Transverse colon (tissue), 4 donors: ENCODE measurements at regions not wholly inside any gene's neighbourhood (a gene's known extent, or its start where the extent isn't known, plus 50 kb on each side); places are given as distances from the start of the nearest gene placed in this dataset.

Experiments
- EP300 ChIP-seq: sonication (generic); formaldehyde crosslinking; IDR thresholded peaks from one replicate; pipeline ENCODE4 v1.6.1; 2017; ENCODE audit warnings: antibody characterized with exemption, low read depth
- POLR2A ChIP-seq: fragments of 450-650 bp; IDR thresholded peaks from one replicate; pipeline ENCODE4 v1.6.1; 2016; ENCODE audit warnings: antibody characterized with exemption, mild to moderate bottlenecking, moderate library complexity
- POLR2AphosphoS5 ChIP-seq, 3 donors: sonication (generic); formaldehyde crosslinking; IDR thresholded peaks; one replicate each; pipeline ENCODE4 v1.6.1; 2016; ENCODE audit warnings: antibody characterized with exemption in 3 of 3
- TF ChIP-seq, protein P1 (sequence below), 5 experiments: fragments of 200-600 bp in 3 of 5; fragments of 450-650 bp in 2 of 5; sonication (generic) in 3 of 5; IDR thresholded peaks; 1 replicate in 2 of 5; 2 replicates in 3 of 5; pipeline ENCODE4 v1.5.1; 2016 to 2017; ENCODE audit warnings: antibody characterized with exemption in 5 of 5, inconsistent platforms in 3 of 5, mild to moderate bottlenecking in 2 of 5, moderate library complexity in 1 of 5

DNA sequence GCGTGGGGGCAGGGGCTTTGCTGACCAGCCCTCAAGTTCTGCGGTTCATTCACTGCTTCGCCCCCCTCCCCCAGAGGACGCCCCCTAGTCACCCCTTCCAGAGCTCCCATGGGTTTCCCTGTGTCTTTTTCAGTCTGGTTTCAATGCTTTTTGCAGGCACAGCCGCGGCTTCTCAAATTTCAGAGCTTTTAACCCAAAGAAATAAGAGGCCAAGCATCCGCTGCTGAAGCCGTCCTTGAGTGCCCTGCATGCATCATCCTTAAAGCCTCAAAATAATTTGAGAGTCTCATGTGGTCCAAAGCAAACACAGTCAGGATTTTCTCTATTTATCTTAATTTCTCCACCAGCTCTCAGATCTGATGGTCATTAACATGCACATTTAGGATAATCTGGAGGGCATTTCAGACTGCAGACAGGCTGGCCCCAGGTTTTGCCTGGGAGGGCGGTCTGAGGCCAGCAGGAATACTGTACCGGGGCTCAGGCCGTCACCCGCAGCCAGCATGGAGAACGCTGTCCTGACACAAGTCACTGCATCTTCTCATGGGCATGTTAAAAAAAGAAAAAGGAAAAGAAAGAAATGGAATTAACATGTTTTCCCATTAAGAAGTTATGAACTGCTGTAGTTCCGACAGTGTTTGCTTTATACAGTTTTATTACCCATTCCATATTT lies 420.8 kb upstream of the IRX4 start:
- TF ChIP-seq, protein P1, sequence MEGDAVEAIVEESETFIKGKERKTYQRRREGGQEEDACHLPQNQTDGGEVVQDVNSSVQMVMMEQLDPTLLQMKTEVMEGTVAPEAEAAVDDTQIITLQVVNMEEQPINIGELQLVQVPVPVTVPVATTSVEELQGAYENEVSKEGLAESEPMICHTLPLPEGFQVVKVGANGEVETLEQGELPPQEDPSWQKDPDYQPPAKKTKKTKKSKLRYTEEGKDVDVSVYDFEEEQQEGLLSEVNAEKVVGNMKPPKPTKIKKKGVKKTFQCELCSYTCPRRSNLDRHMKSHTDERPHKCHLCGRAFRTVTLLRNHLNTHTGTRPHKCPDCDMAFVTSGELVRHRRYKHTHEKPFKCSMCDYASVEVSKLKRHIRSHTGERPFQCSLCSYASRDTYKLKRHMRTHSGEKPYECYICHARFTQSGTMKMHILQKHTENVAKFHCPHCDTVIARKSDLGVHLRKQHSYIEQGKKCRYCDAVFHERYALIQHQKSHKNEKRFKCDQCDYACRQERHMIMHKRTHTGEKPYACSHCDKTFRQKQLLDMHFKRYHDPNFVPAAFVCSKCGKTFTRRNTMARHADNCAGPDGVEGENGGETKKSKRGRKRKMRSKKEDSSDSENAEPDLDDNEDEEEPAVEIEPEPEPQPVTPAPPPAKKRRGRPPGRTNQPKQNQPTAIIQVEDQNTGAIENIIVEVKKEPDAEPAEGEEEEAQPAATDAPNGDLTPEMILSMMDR (IDR thresholded peaks at IDR 0.05): no peak
- TF ChIP-seq POLR2A (no peak), POLR2AphosphoS5 (IDR thresholded peaks at IDR 0.05) (no peak), EP300 (no peak)
